AG08396 (cell line): ENCODE measurements at regions not wholly inside any gene's neighbourhood (a gene's known extent, or its start where the extent isn't known, plus 50 kb on each side); places are given as distances from the start of the nearest gene placed in this dataset.

ENCODE experiments used
- DNase-seq: peaks from one replicate; pipeline ENCODE4 v3.0.0; 2012; ENCODE audit warnings: low spot score, mixed read lengths

DNA sequence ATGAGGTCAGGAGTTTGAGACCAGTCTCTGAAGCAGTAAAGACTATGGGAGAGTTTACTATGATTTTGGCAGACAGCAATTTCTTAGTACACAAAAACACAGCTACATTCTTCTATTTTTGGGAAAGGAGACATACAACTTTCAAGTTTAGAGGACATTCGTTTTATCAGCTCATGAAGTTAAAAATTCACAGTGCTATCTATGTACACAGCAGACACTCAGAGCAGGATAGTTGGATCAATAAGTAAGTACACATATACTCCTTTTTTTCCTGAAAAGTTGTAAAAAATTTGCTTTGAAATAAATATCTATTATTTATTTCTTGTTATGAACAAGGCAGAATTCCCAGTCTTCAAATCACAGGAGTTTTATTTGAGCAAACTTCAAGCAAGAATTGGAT is 159.7 kb downstream of the SERPINI1 start:
- DNase-seq, result no peak

- DNase-seq, result no peak
Measured at GRCh38 chr3:167892205-167892604, 156.7 kb downstream of the SERPINI1 start.

GRCh38 chr3:167887096-167887495 is 151.6 kb downstream of the SERPINI1 start:
- no peak for DNase-seq

DNA sequence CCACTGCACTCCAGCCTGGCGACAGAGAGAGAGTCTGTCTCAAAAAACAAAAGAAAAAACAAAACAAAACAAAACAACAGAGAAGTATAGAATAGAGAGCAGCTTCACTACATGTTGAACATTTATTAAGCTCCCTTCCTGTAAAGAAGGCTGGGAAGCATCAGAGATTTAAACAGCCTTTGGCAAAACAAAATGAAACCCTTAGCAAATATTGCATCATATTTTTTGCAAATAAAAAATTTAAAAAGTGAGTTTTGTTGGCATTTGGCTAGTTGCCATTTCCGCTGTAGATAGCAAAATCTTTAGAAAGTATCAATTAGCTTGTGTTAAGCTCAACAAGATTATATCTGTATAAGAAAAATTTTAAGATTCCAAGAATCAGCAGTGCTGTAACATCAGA is 151.2 kb downstream of the SERPINI1 start:
- no peak for DNase-seq

DNA sequence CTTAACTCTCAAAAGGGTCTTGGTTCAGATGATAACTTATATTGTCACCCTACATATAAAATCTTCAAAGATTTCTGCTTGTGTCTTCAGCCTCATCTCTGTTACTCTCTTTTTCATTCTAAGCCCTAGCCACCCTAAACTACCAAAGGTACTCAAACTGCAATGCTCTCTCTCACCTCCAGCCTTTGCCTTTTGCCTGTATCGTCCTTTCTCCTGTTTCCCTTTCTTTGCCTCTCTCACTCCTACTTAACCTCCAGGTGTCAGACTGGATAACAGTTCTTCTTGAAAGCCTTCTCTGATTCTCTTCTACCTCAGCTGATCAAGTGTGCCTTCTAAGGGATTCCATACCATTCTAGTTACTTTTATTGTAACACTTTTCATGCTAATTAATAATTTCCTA is 149.8 kb downstream of the SERPINI1 start:
- no peak for DNase-seq

GRCh38 chr3:167884481-167884880 is 149.0 kb downstream of the SERPINI1 start:
- no peak for DNase-seq

DNA sequence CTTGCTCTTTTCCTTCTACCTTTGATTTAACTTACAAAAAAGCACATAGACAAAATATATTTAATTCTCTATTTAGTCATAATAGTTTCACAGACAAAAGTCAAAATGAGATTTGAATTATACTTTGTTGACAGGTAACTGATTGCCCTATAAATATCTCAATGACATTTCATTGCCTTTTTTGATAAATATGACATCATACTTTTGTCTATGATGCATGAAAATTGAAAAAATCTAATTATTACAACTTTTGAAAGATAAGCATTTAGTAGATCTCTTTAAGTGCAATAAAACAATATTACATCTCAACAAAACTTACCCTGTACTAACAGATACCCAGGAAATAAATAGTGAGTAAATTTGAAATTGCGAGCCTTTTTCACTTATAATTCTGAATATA is 147.9 kb downstream of the SERPINI1 start:
- no peak for DNase-seq

- DNase-seq, result peak; percentile 16
Measured at GRCh38 chr3:167882057-167882667, 146.6 kb downstream of the SERPINI1 start.

DNA sequence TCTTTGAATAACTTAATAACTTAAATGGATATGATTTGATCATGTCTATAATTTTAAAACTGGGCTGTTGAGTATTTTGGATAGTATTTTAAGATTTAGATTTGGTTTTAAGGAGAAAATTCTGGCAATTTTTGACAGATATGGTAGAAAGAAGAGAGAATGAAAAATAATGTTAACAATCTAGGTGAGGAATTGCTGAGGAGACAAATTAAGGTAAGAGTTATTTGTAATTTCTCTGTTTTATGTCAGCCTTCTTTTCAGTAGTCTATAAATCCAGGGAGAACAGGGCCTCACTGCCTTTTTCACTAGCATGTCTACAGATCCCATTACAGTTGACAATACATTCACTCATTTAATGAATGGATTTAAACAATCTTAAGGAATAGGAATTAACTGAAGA is 144.7 kb downstream of the SERPINI1 start:
- DNase-seq, result no peak

DNA sequence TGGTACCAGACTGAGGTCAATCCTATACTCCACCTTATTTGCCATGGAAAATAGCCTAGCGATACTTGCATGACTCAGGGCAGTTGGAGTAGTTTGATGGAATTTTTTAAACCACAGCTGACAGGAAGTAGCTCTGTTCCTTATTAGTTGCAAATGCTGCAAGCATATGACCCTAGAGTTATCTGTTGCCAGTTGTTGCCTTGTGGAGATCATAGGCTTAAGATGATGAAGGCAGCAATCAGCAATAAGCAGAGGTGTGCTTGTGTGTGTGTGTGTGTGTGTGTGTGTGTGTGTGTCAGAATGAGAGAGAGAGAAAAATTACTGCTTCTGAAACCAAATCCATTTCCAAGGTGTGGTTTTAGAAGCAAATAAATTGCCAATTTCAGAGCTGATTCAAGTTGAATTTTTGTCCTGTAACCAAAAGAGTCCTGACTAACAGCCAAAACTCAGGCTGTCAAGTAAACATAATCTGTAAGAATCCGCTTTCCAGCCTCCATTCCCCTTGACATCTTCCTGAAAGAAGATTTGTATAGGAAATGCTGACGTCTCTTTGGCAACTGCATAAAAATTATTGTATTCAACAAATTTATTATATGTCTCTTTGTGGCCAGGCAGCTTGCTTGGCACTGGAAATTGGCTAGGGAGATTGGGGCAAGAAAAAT is 141.2 kb downstream of the SERPINI1 start:
- peak; percentile 48 for DNase-seq
